ENCODE measurements at regions not wholly inside any gene's neighbourhood (a gene's known extent, or its start where the extent isn't known, plus 50 kb on each side); places are given as distances from the start of the nearest gene placed in this dataset.

- POLR2A ChIA-PET: no interaction called here
- CTCF ChIA-PET: no interaction called here
- no peaks in the 10 kb centered on the region for H3K36me3 ChIP-seq (ENCODE audit: control insufficient read depth in 2 of 2, insufficient read depth in 1 of 2, low read length in 2 of 2)
- TF ChIP-seq ZNF664 (tag by site-specific recombination; IDR thresholded peaks at IDR 0.05): no peak
- TF ChIP-seq ZNF768 (tag by site-specific recombination; IDR thresholded peaks at IDR 0.05): no peak
- no peak for TF ChIP-seq MEIS1 (CRISPR knock-in tag; IDR thresholded peaks at IDR 0.05; ENCODE audit: borderline replicate concordance)
- no peak for TF ChIP-seq SP2 (tag by site-specific recombination; IDR thresholded peaks at IDR 0.05)
- no peak for TF ChIP-seq SP3 (tag by site-specific recombination; IDR thresholded peaks at IDR 0.05)
- no peak for TF ChIP-seq ZNF530 (tag by site-specific recombination; IDR thresholded peaks at IDR 0.05; ENCODE audit: low read depth)
- no peak for TF ChIP-seq ZNF626 (tag by site-specific recombination; IDR thresholded peaks at IDR 0.05)
- TF ChIP-seq ZNF791 (tag by site-specific recombination; IDR thresholded peaks at IDR 0.05): no peak
- TF ChIP-seq ZNF549 (tag by site-specific recombination; IDR thresholded peaks at IDR 0.05): no peak
- TF ChIP-seq ZBTB49 (tag by site-specific recombination; IDR thresholded peaks at IDR 0.05; ENCODE audit: low read depth): no peak
- no peak for TF ChIP-seq ZNF114 (tag by site-specific recombination; IDR thresholded peaks at IDR 0.05)
- TF ChIP-seq ELK4 (IDR thresholded peaks at IDR 0.05; ENCODE audit: borderline replicate concordance, low read depth, low read length): no peak
- TF ChIP-seq HOXC10 (CRISPR knock-in tag; IDR thresholded peaks at IDR 0.05): no peak
- no peak for TF ChIP-seq ZBTB11 (tag by site-specific recombination; conservative IDR thresholded peaks at IDR 0.05; ENCODE audit: low read depth)
- no peak for TF ChIP-seq ZNF555 (tag by site-specific recombination; conservative IDR thresholded peaks at IDR 0.05)
- TF ChIP-seq ZNF596 (tag by site-specific recombination; IDR thresholded peaks at IDR 0.05): no peak
- TF ChIP-seq ZNF214 (tag by site-specific recombination; IDR thresholded peaks at IDR 0.05; ENCODE audit: borderline replicate concordance): no peak
- no peak for TF ChIP-seq ZNF701 (tag by site-specific recombination; IDR thresholded peaks at IDR 0.05)
- no peak for TF ChIP-seq ZNF426 (tag by site-specific recombination; IDR thresholded peaks at IDR 0.05)
- no peaks in the 10 kb centered on the region for H3K9me3 ChIP-seq (ENCODE audit: control insufficient read depth, insufficient read depth, low read depth, low read length)
- no peaks in the 10 kb centered on the region for H3K4me1 ChIP-seq (ENCODE audit: control insufficient read depth, insufficient read depth, low read length)
- no peak overlapping the region for H3K27ac ChIP-seq (ENCODE audit: extremely low read depth, low read depth, low read length)
- no peak overlapping the region for H3K4me3 ChIP-seq (ENCODE audit: low read depth, low read length)
These were observed 778.1 kb downstream of the TLR4 start for GRCh38 chr9:118482306-118482705.

- no peaks in the 10 kb centered on the region for H3K36me3 ChIP-seq (ENCODE audit: control insufficient read depth in 2 of 2, insufficient read depth in 1 of 2, low read length in 2 of 2)
- H3K9me3 ChIP-seq (ENCODE audit: control insufficient read depth, insufficient read depth, low read depth, low read length): no peaks in the 10 kb centered on the region
- H3K27ac ChIP-seq (ENCODE audit: extremely low read depth, low read depth, low read length): no peak overlapping the region
- no peak overlapping the region for H3K4me3 ChIP-seq (ENCODE audit: low read depth, low read length)
- TF ChIP-seq ZBTB44 (tag by site-specific recombination; IDR thresholded peaks at IDR 0.05) (no peak), KLF10 (tag by site-specific recombination; IDR thresholded peaks at IDR 0.05) (no peak)
- CTCF ChIA-PET: no interaction called here
- POLR2A ChIA-PET: no interaction called here
- H3K4me1 ChIP-seq (ENCODE audit: control insufficient read depth, insufficient read depth, low read length): no peaks in the 10 kb centered on the region
These were observed 779.5 kb downstream of the TLR4 start for GRCh38 chr9:118483677-118484076.

Data from HEK293 (cell line).